ENCODE measurements at regions not wholly inside any gene's neighbourhood (a gene's known extent, or its start where the extent isn't known, plus 50 kb on each side); places are given as distances from the start of the nearest gene placed in this dataset.

DNA sequence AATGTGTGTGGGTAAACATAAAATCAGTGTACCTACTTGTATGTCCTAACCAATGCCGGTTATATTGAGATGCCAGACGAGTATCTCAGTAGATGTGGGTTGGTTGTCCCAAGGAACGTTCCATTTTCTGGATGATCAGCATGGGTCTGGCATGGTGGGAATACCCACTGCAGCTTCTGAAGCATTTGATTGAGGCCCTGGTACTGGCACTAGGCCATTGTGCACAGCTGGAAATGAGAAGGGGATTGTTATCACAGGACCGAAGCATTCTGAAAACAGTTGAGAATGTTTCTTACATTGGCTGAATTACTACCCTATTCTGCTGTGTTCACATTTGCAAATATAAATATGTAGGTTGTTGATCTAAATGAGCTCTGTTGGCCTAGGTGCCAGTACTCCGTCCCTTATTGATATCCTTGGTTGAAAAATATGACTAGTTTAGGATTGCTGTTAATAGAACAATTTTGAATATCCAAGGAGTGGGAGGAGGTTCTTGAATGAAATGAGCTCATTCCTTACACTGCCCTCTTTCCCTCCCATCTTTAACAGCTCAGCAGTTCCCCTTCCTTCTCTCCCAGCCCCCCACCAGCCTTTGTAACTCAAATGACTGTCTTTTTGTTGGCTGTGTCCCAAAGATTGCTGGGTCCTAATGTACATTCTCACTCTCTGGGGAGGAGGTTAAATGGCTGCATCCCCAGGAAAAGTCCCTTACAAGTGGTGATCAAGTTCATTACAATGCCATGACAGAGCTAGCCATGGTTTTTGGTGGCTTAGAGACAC lies 293.3 kb upstream of the TPM1 start:
- no peaks in the 10 kb centered on the region for H3K9me3 ChIP-seq (ENCODE audit: severe bottlenecking)
- TF ChIP-seq, protein P1, sequence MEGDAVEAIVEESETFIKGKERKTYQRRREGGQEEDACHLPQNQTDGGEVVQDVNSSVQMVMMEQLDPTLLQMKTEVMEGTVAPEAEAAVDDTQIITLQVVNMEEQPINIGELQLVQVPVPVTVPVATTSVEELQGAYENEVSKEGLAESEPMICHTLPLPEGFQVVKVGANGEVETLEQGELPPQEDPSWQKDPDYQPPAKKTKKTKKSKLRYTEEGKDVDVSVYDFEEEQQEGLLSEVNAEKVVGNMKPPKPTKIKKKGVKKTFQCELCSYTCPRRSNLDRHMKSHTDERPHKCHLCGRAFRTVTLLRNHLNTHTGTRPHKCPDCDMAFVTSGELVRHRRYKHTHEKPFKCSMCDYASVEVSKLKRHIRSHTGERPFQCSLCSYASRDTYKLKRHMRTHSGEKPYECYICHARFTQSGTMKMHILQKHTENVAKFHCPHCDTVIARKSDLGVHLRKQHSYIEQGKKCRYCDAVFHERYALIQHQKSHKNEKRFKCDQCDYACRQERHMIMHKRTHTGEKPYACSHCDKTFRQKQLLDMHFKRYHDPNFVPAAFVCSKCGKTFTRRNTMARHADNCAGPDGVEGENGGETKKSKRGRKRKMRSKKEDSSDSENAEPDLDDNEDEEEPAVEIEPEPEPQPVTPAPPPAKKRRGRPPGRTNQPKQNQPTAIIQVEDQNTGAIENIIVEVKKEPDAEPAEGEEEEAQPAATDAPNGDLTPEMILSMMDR (IDR thresholded peaks at IDR 0.05; ENCODE audit: low read depth, low read length), result no peak
- no peak overlapping the region for H3K27ac ChIP-seq
- no peaks in the 10 kb centered on the region for H3K27me3 ChIP-seq (ENCODE audit: insufficient read depth, low read depth, severe bottlenecking)
- no peak for DNase-seq
- H3K4me3 ChIP-seq (ENCODE audit: low read depth, low read length), result no peak overlapping the region
- no peaks in the 10 kb centered on the region; the same call in none of the 2 replicates for H3K36me3 ChIP-seq

- Histone ChIP-seq H3K27me3 (ENCODE audit: insufficient read depth, low read depth, severe bottlenecking) (no peaks in the 10 kb centered on the region), H3K36me3 (no peaks in the 10 kb centered on the region; the same call in none of the 2 replicates), H3K4me3 (ENCODE audit: low read depth, low read length) (no peak overlapping the region), H3K9me3 (ENCODE audit: severe bottlenecking) (no peaks in the 10 kb centered on the region), H3K27ac (no peak overlapping the region)
- TF ChIP-seq, protein P1 (IDR thresholded peaks at IDR 0.05; ENCODE audit: low read depth, low read length), result no peak
- DNase-seq, result no peak
Measured at GRCh38 chr15:62750471-62750870, 292.1 kb upstream of the TPM1 start.

DNA sequence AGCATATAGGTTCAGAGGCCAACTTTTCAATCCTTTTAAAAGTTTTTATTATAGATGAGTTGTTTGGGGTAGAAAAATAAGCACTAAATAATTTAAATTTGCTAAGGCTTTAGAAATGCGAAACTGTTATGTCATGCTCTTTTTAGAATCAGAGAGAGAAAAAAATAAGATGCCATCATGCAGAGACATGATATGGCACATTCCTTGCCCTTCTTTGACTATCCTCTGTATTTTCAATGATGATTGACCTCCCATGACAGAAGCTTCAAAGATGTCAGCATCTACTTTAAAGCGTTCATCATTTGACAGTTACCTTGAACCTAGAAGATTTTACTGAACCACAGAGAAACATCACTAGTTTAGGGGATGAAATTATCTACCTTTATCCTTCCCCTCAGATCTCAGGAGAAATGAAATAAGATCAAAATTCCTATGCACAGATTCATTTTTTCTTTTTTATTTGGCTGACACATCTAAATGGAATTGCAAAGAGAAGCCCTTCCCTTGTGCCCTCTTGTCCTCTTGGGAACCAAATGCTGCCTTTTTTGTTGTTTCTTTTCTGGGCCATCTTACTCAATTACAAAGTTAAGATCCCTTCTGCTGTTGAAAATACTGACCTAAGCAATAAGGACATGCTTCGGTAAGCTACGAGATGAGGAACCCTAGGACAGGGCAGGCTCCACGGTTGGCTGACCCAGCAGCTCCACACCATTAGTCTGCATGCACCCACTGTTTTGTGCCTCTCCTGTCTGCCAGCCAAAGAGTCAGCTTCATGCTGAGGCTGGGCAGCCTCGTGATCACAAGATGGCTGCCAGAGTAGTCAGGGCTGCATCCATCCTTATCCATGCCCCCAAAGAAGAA lies 289.7 kb upstream of the TPM1 start:
- DNase-seq, result no peak
- Histone ChIP-seq H3K4me3 (ENCODE audit: low read depth, low read length) (no peak overlapping the region), H3K36me3 (no peaks in the 10 kb centered on the region; the same call in none of the 2 replicates), H3K9me3 (ENCODE audit: severe bottlenecking) (no peaks in the 10 kb centered on the region), H3K27ac (no peak overlapping the region), H3K27me3 (ENCODE audit: insufficient read depth, low read depth, severe bottlenecking) (no peaks in the 10 kb centered on the region)
- TF ChIP-seq, protein P1 (IDR thresholded peaks at IDR 0.05; ENCODE audit: low read depth, low read length), result no peak

DNA sequence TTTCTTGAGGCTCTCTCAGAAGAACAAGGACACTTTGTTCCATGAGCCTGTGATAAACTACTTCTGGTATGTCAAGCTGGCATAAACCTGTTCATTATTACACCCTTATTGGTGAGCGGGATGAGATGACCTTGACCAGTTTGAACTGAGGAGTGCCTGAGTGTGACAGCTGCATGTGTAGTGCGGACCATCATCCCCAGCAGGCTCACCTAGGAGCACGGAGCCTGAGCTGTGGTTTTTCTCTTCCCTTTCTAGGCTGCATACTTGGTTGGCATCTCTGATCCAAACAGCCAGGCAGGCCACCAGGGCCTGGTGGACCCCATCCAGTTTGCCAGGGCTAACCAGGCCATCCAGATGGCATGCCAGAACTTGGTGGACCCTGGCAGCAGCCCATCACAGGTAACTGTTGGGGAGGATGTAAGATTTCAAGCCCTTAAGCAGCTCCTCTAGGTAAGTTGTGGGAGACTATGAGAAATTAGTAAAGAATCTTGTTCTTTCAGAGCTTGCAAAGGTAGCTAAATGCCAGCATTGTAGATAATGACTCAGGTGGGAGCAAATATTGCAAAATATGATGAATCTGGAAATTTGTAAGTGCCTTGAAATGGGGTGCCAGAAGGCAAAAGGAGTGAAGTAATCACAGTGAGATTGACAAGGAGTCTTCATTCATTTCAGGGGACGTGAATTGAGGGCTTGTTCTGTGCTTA lies 288.9 kb upstream of the TPM1 start:
- TF ChIP-seq, protein P1 (IDR thresholded peaks at IDR 0.05; ENCODE audit: low read depth, low read length), result no peak
- no peak for DNase-seq
- no peaks in the 10 kb centered on the region; the same call in none of the 2 replicates for H3K36me3 ChIP-seq

GRCh38 chr15:62756326-62756994 lies 286.1 kb upstream of the TPM1 start:
- H3K36me3 ChIP-seq, result no peaks in the 10 kb centered on the region; the same call in none of the 2 replicates
- DNase-seq, result no peak
- no peak overlapping the region for H3K4me3 ChIP-seq (ENCODE audit: low read depth, low read length)
- TF ChIP-seq, protein P1 (IDR thresholded peaks at IDR 0.05; ENCODE audit: low read depth, low read length), result no peak
- no peak overlapping the region for H3K27ac ChIP-seq
- H3K27me3 ChIP-seq (ENCODE audit: insufficient read depth, low read depth, severe bottlenecking), result no peaks in the 10 kb centered on the region
- H3K9me3 ChIP-seq (ENCODE audit: severe bottlenecking), result no peaks in the 10 kb centered on the region

More for the DNA sequence above, 288.9 kb upstream of the TPM1 start:
- no peak overlapping the region for H3K27ac ChIP-seq
- H3K27me3 ChIP-seq (ENCODE audit: insufficient read depth, low read depth, severe bottlenecking), result no peaks in the 10 kb centered on the region
- H3K4me3 ChIP-seq (ENCODE audit: low read depth, low read length), result no peak overlapping the region
- no peaks in the 10 kb centered on the region for H3K9me3 ChIP-seq (ENCODE audit: severe bottlenecking)

Data from WERI-Rb-1 (cell line).